Germinal center (tissue), 1 donor: ENCODE measurements at regions not wholly inside any gene's neighbourhood (a gene's known extent, or its start where the extent isn't known, plus 50 kb on each side); places are given as distances from the start of the nearest gene placed in this dataset.
"Not testable (repeated sequence)": the region's sequence is repeated elsewhere in the genome, so short reads cannot be mapped to it uniquely, and the experiment has no call there.

Experiments
- DNase-seq: peaks from one replicate; pipeline ENCODE4 v3.0.0; 2012; ENCODE audit warnings: mixed read lengths, low spot score

GRCh38 chr1:227508431-227508830 lies 54.9 kb upstream of the ZNF678 start:
- no peak for DNase-seq

GRCh38 chr1:227506490-227507393 lies 56.6 kb upstream of the ZNF678 start:
- DNase-seq: not testable (repeated sequence)

- not testable (repeated sequence) for DNase-seq
Measured at GRCh38 chr1:227496045-227496444, 67.3 kb upstream of the ZNF678 start.

- DNase-seq: not testable (repeated sequence)
Measured at GRCh38 chr1:227493863-227494551, 69.3 kb upstream of the ZNF678 start.

GRCh38 chr1:227490478-227490877 lies 72.9 kb upstream of the ZNF678 start:
- no peak for DNase-seq

- no peak for DNase-seq
Measured at GRCh38 chr1:227490001-227490400, 73.4 kb upstream of the ZNF678 start.

GRCh38 chr1:227489572-227489971 lies 73.8 kb upstream of the ZNF678 start:
- DNase-seq: no peak

- DNase-seq: no peak
Measured at GRCh38 chr1:227487606-227488005, 75.8 kb upstream of the ZNF678 start.

- no peak for DNase-seq
Measured at GRCh38 chr1:227486559-227486958, 76.8 kb upstream of the ZNF678 start.

GRCh38 chr1:227482023-227482299 lies 81.4 kb upstream of the ZNF678 start:
- DNase-seq: no peak

GRCh38 chr1:227474072-227474471 lies 89.3 kb upstream of the ZNF678 start:
- not testable (repeated sequence) for DNase-seq

- no peak for DNase-seq
Measured at GRCh38 chr1:227472772-227473171, 90.6 kb upstream of the ZNF678 start.

GRCh38 chr1:227470688-227471087 lies 92.7 kb upstream of the ZNF678 start:
- no peak for DNase-seq

- no peak for DNase-seq
Measured at GRCh38 chr1:227469708-227470107, 93.6 kb upstream of the ZNF678 start.

GRCh38 chr1:227466039-227466645 lies 97.2 kb upstream of the ZNF678 start:
- DNase-seq: no peak

- no peak for DNase-seq
Measured at GRCh38 chr1:227465256-227465655, 98.1 kb upstream of the ZNF678 start.

- DNase-seq: no peak
Measured at GRCh38 chr1:227459977-227460376, 103.4 kb upstream of the ZNF678 start.

GRCh38 chr1:227459326-227459841 lies 104.0 kb upstream of the ZNF678 start:
- DNase-seq: no peak

GRCh38 chr1:227454686-227455085 lies 108.7 kb upstream of the ZNF678 start:
- DNase-seq: no peak

- no peak for DNase-seq
Measured at GRCh38 chr1:227453631-227454355, 109.6 kb upstream of the ZNF678 start.

GRCh38 chr1:227451954-227452353 lies 111.4 kb upstream of the ZNF678 start:
- no peak for DNase-seq

- no peak for DNase-seq
Measured at GRCh38 chr1:227451057-227451456, 112.3 kb upstream of the ZNF678 start.
